NCI-H146 (cell line): ENCODE measurements at regions not wholly inside any gene's neighbourhood (a gene's known extent, or its start where the extent isn't known, plus 50 kb on each side); places are given as distances from the start of the nearest gene placed in this dataset.

Experiments used
- DNase-seq: peaks from one replicate; lab custom pipeline; 2025; lab: John Stamatoyannopoulos, UW

DNA sequence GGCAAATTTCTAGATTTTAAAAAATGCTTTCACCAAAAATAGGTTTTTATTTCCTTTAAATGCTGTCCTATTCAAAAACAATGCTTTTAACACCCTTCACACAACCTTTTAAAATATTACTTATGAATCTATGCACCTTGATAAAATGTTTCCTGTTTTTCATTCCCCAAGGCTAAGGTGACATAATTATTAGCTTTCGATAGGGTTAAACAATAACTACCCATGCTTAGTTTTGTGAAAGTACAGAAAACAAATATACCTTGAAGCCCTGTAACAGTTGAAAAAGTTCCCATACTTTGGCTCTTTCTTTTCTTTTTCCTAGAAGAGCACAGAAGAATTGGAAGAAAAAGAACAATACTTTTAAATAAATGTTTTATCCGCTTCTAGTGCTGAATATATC lies 54.9 kb upstream of the ITPRID2 start:
- DNase-seq = no peak

DNA sequence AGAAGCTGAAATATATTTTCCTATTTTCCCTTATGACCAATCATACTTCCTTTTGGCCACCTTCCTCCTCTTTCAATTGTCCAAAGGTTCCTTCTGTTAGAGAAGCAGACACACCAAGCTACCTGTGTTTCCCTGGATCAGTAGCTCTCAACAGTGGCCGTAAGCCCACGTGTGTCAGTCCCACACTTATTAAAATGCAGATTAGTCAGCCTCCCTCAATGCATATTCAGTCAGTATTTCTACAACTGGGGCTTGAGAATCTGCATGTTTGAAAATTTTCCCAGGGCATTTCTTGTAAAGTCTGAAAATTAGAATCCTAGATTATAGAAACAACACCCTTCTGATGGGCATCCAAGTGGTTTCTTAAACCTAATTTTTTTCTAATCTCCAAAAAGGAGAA lies 54.0 kb upstream of the ITPRID2 start:
- no peak for DNase-seq

GRCh38 chr2:181839811-181840210 lies 51.7 kb upstream of the ITPRID2 start:
- no peak for DNase-seq

DNA sequence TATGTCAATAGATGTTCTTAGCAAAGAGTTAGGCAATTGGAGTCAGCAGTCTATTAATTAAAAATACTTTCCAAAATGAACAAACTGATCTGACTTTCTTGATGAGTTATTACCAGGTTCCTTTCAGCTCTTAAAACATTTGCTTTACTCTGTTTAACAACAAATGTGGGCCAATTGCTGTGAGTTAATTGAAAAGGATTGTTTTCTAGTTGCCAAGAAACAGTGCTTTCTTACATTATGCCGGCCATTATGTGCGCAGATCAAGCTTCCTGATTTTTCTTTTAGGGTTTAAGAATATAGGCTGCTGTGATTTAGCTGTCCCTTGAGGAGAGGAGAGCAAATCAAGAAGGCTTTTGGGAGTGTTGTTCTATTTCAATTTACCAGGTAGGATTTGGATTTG lies 50.5 kb upstream of the ITPRID2 start:
- DNase-seq = no peak
